A673 (cell line): ENCODE measurements at regions not wholly inside any gene's neighbourhood (a gene's known extent, or its start where the extent isn't known, plus 50 kb on each side); places are given as distances from the start of the nearest gene placed in this dataset.

ENCODE experiments used
- BruUV-seq: library from RNA; stranded (reverse); fragments of 400-500 nt; replicated peaks from 2 replicates; lab custom pipeline; 2021; lab: Mats Ljungman, UMichigan
- CTCF ChIA-PET: fragments of 300-600 bp; sonication (Branson Sonifier 250); formaldehyde crosslinking; loops from one replicate; lab custom pipeline; 2022; ENCODE audit warnings: antibody characterized with exemption; lab: Charles Lee
- POLR2A ChIA-PET: fragments of 300-600 bp; sonication (Branson Sonifier 250); formaldehyde crosslinking; loops from one replicate; lab custom pipeline; 2022; ENCODE audit warnings: antibody characterized with exemption; ENCODE audit not compliant: low non-redundant PET; lab: Charles Lee
- DNase-seq: peaks from one replicate; pipeline ENCODE4 v3.0.0-alpha.2; 2015; ENCODE audit warnings: low spot score
- H3K27ac ChIP-seq: fragments of 200-600 bp; sonication (generic); 2 replicates; pipeline ENCODE4 v1.5.1; 2016; ENCODE audit warnings: mixed run types, low read depth, mild to moderate bottlenecking, mixed read lengths, antibody characterized with exemption, low read length; ENCODE audit not compliant: poor library complexity, severe bottlenecking
- H3K27me3 ChIP-seq: fragments of 200-600 bp; sonication (generic); replicated peaks from 2 replicates; pipeline ENCODE4 v1.6.1; 2017; ENCODE audit warnings: mixed run types, low read depth, mild to moderate bottlenecking, mixed read lengths, antibody characterized with exemption, low read length; ENCODE audit not compliant: insufficient read depth, poor library complexity
- H3K36me3 ChIP-seq: fragments of 200-600 bp; sonication (generic); 2 replicates; pipeline ENCODE4 v1.6.1; 2016; ENCODE audit warnings: mixed run types, mild to moderate bottlenecking, mixed read lengths, antibody characterized with exemption, low read length; ENCODE audit not compliant: insufficient read depth, poor library complexity, severe bottlenecking
- H3K4me1 ChIP-seq: fragments of 200-600 bp; sonication (generic); 2 replicates; pipeline ENCODE4 v1.6.1; 2017; ENCODE audit warnings: mixed run types, mild to moderate bottlenecking, mixed read lengths, antibody characterized with exemption, low read length; ENCODE audit not compliant: insufficient read depth, poor library complexity, severe bottlenecking
- H3K4me3 ChIP-seq: fragments of 200-600 bp; sonication (generic); 2 replicates; pipeline ENCODE4 v1.5.1; 2016; ENCODE audit warnings: low read depth, mixed run types, mild to moderate bottlenecking, mixed read lengths, low read length; ENCODE audit not compliant: poor library complexity, severe bottlenecking
- H3K9me3 ChIP-seq: fragments of 200-600 bp; sonication (generic); 2 replicates; pipeline ENCODE4 v1.6.1; 2016; ENCODE audit warnings: mixed run types, low read depth, mild to moderate bottlenecking, mixed read lengths, antibody characterized with exemption, low read length; ENCODE audit not compliant: poor library complexity, severe bottlenecking
- EZH2 ChIP-seq: fragments of 200-600 bp; sonication (generic); IDR thresholded peaks from 2 replicates; pipeline ENCODE4 v1.6.1; 2017; ENCODE audit warnings: borderline replicate concordance, low read depth, mild to moderate bottlenecking, mixed read lengths, antibody characterized with exemption, low read length; ENCODE audit not compliant: poor library complexity, severe bottlenecking
- intact Hi-C: fragments of 100-400 bp; cut with micrococcal nuclease; formaldehyde crosslinking; loops from one replicate; pipeline ENCODE4 v1.10.0; 2022; ENCODE audit not compliant: unreplicated experiment
- TF ChIP-seq, protein P1 (sequence below): fragments of 300-800, 200-600 bp; sonication (generic); conservative IDR thresholded peaks from 2 replicates; pipeline ENCODE4 v1.5.1; 2017; ENCODE audit warnings: low read depth, mild to moderate bottlenecking, antibody characterized with exemption, low read length, moderate library complexity, mixed read lengths

GRCh38 chr1:78799926-78800325 lies 150.3 kb downstream of the IFI44 start:
- Histone ChIP-seq H3K36me3 (no peaks in the 10 kb centered on the region), H3K27ac (no peak overlapping the region), H3K27me3 (no peaks in the 10 kb centered on the region), H3K4me3 (no peak overlapping the region), H3K9me3 (no peaks in the 10 kb centered on the region), H3K4me1 (no peaks in the 10 kb centered on the region)
- no TSS peak for BruUV-seq
- no peak for DNase-seq
- CTCF ChIA-PET = no interaction called here
- intact Hi-C loops = no loop called here
- POLR2A ChIA-PET = no interaction called here
- TF ChIP-seq, protein P1, sequence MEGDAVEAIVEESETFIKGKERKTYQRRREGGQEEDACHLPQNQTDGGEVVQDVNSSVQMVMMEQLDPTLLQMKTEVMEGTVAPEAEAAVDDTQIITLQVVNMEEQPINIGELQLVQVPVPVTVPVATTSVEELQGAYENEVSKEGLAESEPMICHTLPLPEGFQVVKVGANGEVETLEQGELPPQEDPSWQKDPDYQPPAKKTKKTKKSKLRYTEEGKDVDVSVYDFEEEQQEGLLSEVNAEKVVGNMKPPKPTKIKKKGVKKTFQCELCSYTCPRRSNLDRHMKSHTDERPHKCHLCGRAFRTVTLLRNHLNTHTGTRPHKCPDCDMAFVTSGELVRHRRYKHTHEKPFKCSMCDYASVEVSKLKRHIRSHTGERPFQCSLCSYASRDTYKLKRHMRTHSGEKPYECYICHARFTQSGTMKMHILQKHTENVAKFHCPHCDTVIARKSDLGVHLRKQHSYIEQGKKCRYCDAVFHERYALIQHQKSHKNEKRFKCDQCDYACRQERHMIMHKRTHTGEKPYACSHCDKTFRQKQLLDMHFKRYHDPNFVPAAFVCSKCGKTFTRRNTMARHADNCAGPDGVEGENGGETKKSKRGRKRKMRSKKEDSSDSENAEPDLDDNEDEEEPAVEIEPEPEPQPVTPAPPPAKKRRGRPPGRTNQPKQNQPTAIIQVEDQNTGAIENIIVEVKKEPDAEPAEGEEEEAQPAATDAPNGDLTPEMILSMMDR = no peak
- no peak for TF ChIP-seq EZH2

DNA sequence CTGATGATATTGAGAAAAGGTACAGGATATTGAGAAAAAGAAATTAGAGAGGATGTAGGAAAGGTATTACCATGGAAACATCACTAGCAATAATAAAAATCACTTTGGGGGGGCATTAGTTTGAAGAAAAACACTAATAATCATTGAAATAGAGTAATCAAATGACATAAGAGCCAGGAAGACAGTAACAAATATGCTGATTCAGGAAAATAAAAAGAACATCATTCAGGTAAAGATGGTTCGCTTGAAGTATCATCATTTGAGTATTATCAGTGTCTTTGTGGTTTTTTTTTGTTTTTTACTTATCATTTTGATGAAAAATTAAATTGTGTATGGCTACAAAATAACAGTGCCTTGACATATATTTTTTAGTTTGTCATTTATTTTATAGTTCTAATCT lies 164.5 kb downstream of the IFI44 start:
- no peaks in the 10 kb centered on the region for H3K4me1 ChIP-seq
- no peak overlapping the region for H3K27ac ChIP-seq
- H3K27me3 ChIP-seq = no peaks in the 10 kb centered on the region
- BruUV-seq = no TSS peak
- no peak overlapping the region for H3K4me3 ChIP-seq
- H3K9me3 ChIP-seq = no peaks in the 10 kb centered on the region
- H3K36me3 ChIP-seq = no peaks in the 10 kb centered on the region
- TF ChIP-seq, protein P1 = no peak
- TF ChIP-seq EZH2 = no peak
- CTCF ChIA-PET = no interaction called here
- no peak for DNase-seq
- intact Hi-C loops = no loop called here
- POLR2A ChIA-PET = no interaction called here

DNA sequence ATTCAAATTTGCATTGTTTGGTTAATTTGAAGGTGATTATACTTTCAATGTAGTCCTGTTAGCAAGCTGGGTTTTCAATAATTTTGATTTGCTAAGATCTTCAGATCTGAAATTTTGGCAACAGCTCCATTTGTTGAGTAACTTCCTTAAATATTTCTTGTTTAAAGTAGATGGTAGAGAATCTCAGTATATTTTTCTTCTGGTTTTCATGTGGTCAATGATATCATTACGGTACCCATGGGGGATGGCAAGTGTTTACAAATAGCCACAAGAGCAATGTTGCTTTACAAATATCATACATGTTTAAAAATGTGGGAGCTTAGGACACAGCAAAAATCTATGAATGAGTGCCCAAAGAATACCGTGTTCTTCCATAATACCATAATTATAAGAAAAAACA lies 175.9 kb downstream of the IFI44 start:
- no TSS peak for BruUV-seq
- CTCF ChIA-PET = no interaction called here
- intact Hi-C loops = no loop called here
- TF ChIP-seq EZH2 = no peak
- TF ChIP-seq, protein P1 = no peak
- no peak overlapping the region for H3K4me3 ChIP-seq
- H3K36me3 ChIP-seq = no peaks in the 10 kb centered on the region
- no peaks in the 10 kb centered on the region for H3K27me3 ChIP-seq
- POLR2A ChIA-PET = no interaction called here
- H3K27ac ChIP-seq = no peak overlapping the region
- no peaks in the 10 kb centered on the region for H3K4me1 ChIP-seq
- no peaks in the 10 kb centered on the region for H3K9me3 ChIP-seq
- DNase-seq = no peak
